NCI-H82 treated with DMSO at 0.1 percent for 48 hours (cell line): ENCODE measurements at regions not wholly inside any gene's neighbourhood (a gene's known extent, or its start where the extent isn't known, plus 50 kb on each side); places are given as distances from the start of the nearest gene placed in this dataset.
A peak's percentile ranks its signal among the peaks of the same experiment; 100 is the strongest.

Experiments used
- DNase-seq: peaks from one replicate; lab custom pipeline; 2025; ENCODE audit not compliant: unreplicated experiment; lab: John Stamatoyannopoulos, UW

DNA sequence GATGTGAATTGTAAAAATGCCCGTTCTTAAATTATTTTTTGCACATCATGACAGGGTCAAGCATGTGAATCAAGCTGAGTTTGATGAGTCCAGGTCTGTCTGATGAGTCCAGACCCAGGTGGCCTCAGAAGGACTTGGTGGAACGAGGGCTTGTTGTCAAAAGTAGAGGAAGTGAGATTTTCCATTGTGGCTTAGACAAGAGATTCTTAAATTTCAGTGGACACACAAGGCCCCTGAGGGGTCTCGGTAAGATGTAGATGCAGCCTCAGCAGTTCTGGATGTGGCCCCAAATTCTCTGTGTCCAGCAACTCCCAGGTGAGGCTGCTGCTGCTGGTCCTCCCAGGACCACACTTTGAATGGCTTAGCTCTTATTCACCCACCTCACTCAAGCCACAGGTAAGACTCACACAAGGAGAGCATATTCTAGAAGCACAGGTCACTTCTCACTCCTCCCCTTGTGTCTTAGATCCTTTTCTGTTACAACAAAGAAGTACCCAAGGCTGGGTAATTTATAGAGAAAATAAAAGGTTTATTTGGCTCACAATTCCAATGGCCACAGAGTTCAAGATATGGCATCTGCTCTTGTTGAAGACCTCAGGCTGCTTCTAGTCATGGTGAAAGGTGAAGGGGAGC lies 98.8 kb downstream of the GGTLC2 start:
- no peak for DNase-seq

DNA sequence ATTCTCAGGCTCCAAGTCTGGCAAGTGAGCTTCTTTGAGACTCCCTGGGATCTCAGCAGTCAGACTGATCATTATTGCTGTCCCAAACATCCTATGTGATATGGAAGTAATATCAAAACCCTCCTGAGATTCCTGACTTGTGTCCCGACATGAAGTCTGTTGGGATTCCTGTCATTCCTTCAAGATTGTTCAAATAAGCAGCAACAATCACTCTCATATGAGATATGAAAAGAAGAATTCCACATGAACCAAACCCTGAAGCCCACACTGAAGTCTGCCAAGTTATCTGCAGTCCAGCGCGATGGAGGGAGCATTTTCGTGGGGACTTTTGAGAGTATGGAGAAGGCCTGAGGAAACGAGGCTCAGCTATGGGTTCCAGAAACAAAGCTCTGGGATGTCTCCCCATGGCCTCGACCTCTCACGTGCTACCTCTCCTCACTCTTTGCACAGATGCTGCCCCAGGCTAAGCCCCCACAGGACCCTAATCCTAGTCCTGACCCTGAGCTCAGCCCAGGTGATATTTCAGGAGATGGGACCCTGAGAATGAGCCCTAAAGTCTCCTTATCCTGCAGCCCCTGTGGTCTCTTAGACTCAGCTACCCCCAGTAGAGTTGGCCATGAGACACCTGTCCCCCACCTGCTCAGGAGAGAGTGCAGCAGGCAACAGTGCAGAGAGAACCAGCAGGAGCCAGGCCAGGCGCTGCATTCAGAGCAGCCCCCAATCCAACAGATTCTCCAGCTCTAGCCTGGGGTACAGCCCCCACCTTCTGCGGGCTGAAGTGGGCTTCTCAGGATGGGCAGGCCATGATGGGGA lies 100.2 kb downstream of the GGTLC2 start:
- no peak for DNase-seq

DNA sequence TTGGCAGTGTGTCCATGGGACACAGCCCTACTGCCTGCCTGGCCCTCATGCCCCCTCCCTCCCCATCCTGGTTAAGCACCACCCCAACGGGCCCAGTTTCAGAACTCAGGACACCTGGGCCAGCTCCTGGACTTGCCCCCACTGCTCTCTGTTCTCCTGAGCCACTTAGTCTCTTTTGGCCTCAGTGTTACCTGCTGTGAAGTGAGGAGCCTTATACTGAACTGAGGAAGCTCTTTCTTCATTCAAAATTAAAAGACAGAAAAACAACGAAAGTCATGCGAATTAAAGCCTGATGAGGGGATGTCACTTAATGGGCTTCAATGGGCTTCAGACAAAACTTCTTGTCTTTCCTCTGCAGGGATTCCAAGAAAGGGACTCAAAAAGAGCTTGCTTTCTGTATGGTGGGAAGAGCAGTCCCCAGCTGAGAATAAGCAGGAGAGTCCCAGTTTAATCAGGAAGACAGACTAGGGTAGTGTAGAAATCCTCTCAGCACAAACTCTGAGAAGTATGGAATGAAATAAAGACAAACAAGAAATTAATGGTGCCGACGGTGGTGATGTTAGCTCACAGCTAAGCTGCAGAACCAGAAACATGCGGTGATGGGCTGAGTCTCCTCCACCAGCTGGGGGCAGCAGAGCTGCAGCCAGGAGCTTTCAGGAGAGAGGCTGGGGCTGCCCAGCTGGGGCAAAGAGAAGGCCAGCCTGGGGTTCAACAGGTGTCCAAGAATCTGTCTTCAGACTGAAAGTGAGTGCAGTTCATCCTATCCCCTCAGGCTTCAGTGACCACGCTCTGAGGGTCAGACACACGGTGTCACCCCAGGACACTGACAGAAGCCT lies 101.0 kb downstream of the GGTLC2 start:
- no peak for DNase-seq

GRCh38 chr22:22746061-22746962 lies 101.9 kb downstream of the GGTLC2 start:
- no peak for DNase-seq

DNA sequence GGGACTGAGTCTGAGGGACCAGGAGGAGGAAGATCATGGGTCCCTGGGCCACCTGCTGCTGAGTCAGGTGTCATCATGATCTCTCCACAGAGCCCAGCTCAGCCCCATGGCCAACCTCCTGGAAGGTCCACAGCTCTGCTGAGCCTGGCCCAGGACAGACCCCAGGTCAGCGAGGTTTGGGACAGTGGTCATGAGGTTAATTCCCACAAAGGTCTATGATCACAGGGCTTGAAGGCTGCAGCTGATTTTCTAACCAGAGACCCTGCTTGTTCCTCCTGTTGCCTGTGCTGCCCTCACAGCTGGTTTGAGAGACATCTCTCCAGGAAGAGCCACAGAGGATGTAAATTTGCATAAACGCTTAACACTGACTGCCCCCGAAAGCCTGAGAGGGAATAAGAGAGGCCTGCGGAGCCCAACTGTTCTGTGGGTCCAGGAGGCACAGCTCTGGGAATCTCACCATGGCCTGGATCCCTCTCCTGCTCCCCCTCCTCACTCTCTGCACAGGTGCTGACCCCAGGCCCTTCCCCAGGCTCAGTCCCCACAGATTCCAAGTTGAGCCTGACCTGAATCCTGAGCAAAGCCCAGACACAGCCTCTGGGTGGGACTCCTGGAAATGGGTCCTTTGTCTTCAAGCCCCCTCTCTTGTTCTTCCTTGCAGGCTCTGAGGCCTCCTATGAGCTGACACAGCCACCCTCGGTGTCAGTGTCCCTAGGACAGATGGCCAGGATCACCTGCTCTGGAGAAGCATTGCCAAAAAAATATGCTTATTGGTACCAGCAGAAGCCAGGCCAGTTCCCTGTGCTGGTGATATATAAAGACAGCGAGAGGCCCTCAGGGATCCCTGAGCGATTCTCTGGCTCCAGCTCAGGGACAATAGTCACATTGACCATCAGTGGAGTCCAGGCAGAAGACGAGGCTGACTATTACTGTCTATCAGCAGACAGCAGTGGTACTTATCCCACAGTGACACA lies 102.8 kb downstream of the GGTLC2 start:
- no peak for DNase-seq

GRCh38 chr22:22748297-22748743 lies 103.9 kb downstream of the GGTLC2 start:
- no peak for DNase-seq

DNA sequence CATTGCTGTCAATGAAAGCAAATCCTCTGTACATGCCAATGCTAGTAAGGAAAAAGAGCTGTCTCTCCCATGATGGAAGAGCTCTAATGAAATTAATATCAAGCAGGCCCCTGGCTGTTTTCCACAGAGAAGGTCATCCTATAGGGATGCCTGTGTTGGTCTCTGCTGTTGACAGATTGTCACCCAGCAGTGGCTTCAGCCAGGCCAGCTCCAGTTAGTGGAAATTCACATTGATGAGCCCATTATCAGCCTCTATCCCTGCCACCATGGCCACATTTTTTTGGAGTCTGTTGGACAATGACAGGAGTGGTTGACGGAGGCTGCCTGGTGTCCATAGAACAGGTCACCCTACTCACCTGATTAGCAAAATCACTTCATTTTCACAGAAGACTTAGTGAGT lies 104.3 kb downstream of the GGTLC2 start:
- DNase-seq, result no peak

DNA sequence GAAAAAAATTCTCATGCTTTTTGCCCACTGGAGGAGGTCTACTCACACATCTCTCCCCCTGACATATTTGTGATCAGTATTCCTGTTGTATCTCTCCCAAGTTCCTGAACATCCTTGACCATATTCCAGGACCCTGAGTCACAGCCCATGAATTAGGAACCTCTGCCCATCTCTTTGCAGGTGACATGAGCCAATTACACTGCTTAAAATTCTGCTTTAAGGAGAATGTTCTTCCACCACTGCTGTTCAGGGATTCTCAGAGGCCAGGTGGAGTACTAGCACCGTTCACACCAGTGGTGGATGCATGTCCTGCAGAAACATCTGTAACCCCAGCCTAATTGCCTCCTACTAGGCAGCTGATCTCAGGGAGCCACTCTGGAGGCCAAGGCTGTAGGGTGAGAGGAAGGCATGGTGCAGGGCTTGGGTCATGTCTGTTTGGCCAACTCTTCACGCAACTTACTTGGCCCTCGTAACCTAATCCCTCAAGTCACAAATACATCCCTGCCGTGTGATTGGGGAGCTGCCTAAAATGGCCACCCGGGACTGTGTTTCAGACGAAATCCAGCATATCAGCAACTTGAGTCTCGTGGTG lies 104.8 kb downstream of the GGTLC2 start:
- DNase-seq, result no peak

- DNase-seq, result no peak
These were observed 106.1 kb downstream of the GGTLC2 start for GRCh38 chr22:22750335-22751042.

GRCh38 chr22:22751043-22751603 lies 106.7 kb downstream of the GGTLC2 start:
- DNase-seq, result no peak

- DNase-seq, result no peak
These were observed 107.8 kb downstream of the GGTLC2 start for GRCh38 chr22:22752199-22752555.

- DNase-seq, result no peak
These were observed 108.4 kb downstream of the GGTLC2 start for GRCh38 chr22:22752556-22753477.

DNA sequence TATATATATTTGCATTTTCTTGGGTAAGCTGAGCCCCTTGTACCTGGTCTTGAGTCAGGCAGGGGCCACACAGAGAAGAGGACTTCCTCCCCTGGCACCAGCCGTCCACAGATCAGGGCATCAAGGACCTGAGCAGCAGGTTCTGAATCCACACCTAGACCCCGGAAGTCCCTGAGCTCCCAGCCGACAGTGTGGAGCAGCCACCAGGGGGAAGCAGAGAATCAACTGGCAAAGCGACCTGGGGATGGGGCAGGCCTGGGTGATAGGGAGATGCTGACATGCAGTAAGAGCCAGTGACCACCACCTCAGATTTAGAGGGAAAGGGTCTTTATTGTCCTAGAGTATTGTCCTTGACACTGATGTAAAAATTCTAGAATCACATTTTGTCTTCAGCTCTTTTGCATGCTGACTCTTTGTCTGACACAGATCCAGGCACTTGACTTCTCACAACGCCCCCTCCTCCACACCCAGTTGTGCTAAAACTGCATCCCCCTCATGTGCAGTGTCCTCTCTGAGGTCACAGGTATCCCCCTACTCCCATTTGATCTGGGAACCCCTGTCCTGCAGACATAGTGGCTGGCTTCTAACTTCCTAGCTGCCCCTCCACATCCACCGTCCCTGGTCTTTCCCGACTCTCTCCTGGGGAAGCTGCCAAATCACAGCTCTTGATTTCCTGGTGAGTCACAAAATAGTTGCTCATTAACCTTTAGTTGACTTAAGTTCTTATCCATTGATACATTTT lies 109.3 kb downstream of the GGTLC2 start:
- DNase-seq, result peak; percentile 25

GRCh38 chr22:22754268-22754657 lies 109.8 kb downstream of the GGTLC2 start:
- no peak for DNase-seq

DNA sequence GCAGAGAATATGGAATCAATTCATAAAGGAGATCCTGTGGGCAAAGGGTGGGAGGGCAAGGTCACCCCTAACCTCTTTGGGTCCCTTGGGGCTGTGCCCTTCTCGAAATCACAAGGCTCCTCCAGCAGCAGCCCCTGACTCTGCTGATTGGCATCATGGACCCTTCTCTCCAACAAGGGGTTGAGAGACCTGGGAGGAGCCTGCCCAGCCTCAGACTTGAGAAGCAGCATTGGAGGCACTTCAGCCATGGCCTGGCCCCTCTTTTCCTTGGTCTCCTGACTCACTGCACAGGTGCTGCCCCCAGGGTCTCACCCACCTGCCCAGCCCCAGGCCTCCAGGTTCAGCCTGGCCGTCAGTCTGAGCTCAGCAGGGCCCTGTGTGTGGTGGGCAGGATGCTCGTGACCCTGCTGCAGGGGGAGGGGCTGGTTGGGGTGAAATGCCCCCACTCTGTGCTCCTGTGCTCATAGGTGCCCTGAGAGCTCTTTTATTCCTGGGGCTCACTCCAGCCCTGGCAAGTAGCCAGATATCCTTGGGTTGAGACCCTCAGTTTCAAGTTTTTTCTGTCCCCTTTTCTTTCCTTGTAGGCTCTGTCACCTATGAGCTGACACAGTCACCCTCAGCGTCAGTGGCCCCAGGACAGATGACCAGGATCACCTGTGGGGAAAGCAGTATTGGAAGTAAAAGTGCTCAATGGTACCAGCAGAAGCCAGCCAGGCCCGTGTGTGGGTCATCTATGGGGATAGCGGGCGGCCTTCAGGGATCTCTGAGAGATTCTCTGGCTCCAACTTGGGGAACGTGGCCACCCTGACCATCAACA lies 110.8 kb downstream of the GGTLC2 start:
- no peak for DNase-seq

GRCh38 chr22:22755778-22756100 lies 111.3 kb downstream of the GGTLC2 start:
- DNase-seq, result no peak
